NCI-H1694 (cell line): ENCODE measurements at regions not wholly inside any gene's neighbourhood (a gene's known extent, or its start where the extent isn't known, plus 50 kb on each side); places are given as distances from the start of the nearest gene placed in this dataset.
"Not testable (repeated sequence)": the region's sequence is repeated elsewhere in the genome, so short reads cannot be mapped to it uniquely, and the experiment has no call there.

Experiments
- DNase-seq: peaks from one replicate; lab custom pipeline; 2025; lab: John Stamatoyannopoulos, UW

GRCh38 chr14:83091991-83092956, 1558.6 kb upstream of the SEL1L start:
- not testable (repeated sequence) for DNase-seq

- no peak for DNase-seq
These were observed 1562.4 kb upstream of the SEL1L start for GRCh38 chr14:83096092-83096491.

GRCh38 chr14:83101846-83102245, 1568.2 kb upstream of the SEL1L start:
- DNase-seq = no peak

GRCh38 chr14:83118029-83118428, 1584.4 kb upstream of the SEL1L start:
- no peak for DNase-seq

GRCh38 chr14:83120187-83120586, 1586.5 kb upstream of the SEL1L start:
- no peak for DNase-seq

- no peak for DNase-seq
These were observed 1592.4 kb upstream of the SEL1L start for GRCh38 chr14:83126076-83126475.

GRCh38 chr14:83128783-83129182, 1595.1 kb upstream of the SEL1L start:
- no peak for DNase-seq

- DNase-seq = no peak
These were observed 1595.8 kb upstream of the SEL1L start for GRCh38 chr14:83129496-83129895.

- DNase-seq = no peak
These were observed 1600.5 kb upstream of the SEL1L start for GRCh38 chr14:83133981-83134645.

- no peak for DNase-seq
These were observed 1607.1 kb upstream of the SEL1L start for GRCh38 chr14:83140756-83141155.

GRCh38 chr14:83147006-83147405, 1613.4 kb upstream of the SEL1L start:
- DNase-seq = no peak

- peak; percentile 56 for DNase-seq
These were observed 1617.9 kb upstream of the SEL1L start for GRCh38 chr14:83151571-83151970.

- no peak for DNase-seq
These were observed 1619.4 kb upstream of the SEL1L start for GRCh38 chr14:83153081-83153480.

GRCh38 chr14:83162361-83162929, 1628.8 kb upstream of the SEL1L start:
- DNase-seq = no peak

- DNase-seq = no peak
These were observed 1629.4 kb upstream of the SEL1L start for GRCh38 chr14:83163016-83163415.

GRCh38 chr14:83164016-83164415, 1630.4 kb upstream of the SEL1L start:
- DNase-seq = no peak

- no peak for DNase-seq
These were observed 1630.9 kb upstream of the SEL1L start for GRCh38 chr14:83164591-83164990.

- DNase-seq = no peak
These were observed 1636.5 kb upstream of the SEL1L start for GRCh38 chr14:83170165-83170564.

GRCh38 chr14:83171761-83172160, 1638.1 kb upstream of the SEL1L start:
- DNase-seq = no peak

GRCh38 chr14:83172363-83172762, 1638.7 kb upstream of the SEL1L start:
- DNase-seq = no peak

- DNase-seq = no peak
These were observed 1640.0 kb upstream of the SEL1L start for GRCh38 chr14:83173687-83174086.

GRCh38 chr14:83184531-83184930, 1650.9 kb upstream of the SEL1L start:
- no peak for DNase-seq

GRCh38 chr14:83188311-83188710, 1654.7 kb upstream of the SEL1L start:
- DNase-seq = not testable (repeated sequence)
